Upper lobe of left lung (tissue), 4 donors: ENCODE measurements at regions not wholly inside any gene's neighbourhood (a gene's known extent, or its start where the extent isn't known, plus 50 kb on each side); places are given as distances from the start of the nearest gene placed in this dataset.

Source experiments
- CTCF ChIP-seq, 6 experiments: fragments of 450-650 bp in 4 of 6; fragments of 200-600 bp in 2 of 6; sonication (generic) in 2 of 6; IDR thresholded peaks; one replicate each; pipeline ENCODE4 v1.5.1; 2016 to 2019; ENCODE audit warnings: antibody characterized with exemption in 6 of 6
- POLR2A ChIP-seq, 4 donors: fragments of 450-650 bp; IDR thresholded peaks; one replicate each; pipeline ENCODE4 v1.5.1; 2016 to 2017; ENCODE audit warnings: antibody characterized with exemption in 4 of 4, mild to moderate bottlenecking in 2 of 4

GRCh38 chr14:34111505-34111904 lies 160.6 kb upstream of the EGLN3 start:
- no peak for TF ChIP-seq CTCF (IDR thresholded peaks at IDR 0.05)
- no peak for TF ChIP-seq POLR2A (IDR thresholded peaks at IDR 0.05)
